HG03280 (cell line): ENCODE measurements at regions not wholly inside any gene's neighbourhood (a gene's known extent, or its start where the extent isn't known, plus 50 kb on each side); places are given as distances from the start of the nearest gene placed in this dataset.
"Not testable (repeated sequence)": the region's sequence is repeated elsewhere in the genome, so short reads cannot be mapped to it uniquely, and the experiment has no call there.

Source experiments
- ATAC-seq: cut with Tn5 transposase; IDR thresholded peaks from one replicate; pipeline ENCODE4 v1.9.1; 2021; ENCODE audit warnings: mild to moderate bottlenecking, moderate library complexity; ENCODE audit not compliant: unreplicated experiment

DNA sequence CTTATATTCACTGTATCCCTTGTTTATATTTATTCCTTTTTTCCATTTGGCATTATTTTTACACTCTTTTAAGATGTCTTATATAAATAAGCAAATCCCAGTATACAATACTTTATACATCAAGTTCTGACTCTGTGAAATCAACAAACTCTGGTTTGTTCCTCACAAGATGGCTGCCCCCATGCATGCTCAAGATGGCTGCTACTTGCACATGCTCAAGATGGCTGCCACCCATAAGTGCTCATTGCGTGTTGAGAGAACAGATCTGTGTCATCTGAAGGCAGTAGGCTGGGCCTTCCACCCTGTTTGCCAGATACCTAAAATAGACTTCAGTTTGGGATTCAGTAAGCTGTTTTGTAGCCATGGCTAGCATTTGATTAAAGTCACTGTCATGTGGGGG is 666.2 kb downstream of the TYW1 start:
- no peak for ATAC-seq

DNA sequence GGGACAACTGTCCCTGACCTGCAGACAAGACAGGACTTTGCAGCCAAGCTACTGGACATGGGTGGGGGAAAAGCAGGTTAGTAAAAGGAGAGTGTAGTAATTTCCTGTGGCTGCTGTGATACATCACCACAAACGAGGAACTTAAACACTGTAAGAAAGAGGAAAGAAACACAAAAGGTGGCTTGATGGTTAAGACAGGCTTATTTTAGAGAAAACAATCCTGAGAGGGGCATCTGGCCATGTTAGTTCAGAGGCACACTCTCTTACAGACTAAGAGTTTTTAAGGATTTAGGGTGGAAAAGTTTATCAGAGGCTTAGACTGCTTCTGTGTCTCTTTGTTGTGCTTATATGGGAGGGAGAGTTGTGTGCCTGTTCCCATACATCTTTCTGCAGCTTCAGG is 667.0 kb downstream of the TYW1 start:
- no peak for ATAC-seq

DNA sequence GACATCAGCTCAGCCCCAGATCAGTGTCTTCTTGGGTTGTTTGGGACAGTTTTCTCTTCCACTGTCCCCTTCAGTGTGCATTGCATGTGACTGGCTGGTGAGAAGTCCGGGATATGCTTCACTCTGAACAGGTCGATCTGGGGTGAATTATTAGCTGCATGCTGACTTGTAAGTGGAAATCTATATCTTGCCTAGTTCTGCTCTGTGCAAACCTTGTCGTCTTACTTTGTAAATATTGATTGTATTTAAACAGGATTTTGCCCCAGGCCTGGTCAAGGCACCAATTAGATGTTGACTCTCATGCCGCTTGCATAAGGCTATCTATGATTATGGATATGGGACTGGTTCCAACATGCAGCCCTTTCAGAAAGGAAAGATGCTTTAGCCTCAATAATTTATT is 669.7 kb downstream of the TYW1 start:
- ATAC-seq, result not testable (repeated sequence)

DNA sequence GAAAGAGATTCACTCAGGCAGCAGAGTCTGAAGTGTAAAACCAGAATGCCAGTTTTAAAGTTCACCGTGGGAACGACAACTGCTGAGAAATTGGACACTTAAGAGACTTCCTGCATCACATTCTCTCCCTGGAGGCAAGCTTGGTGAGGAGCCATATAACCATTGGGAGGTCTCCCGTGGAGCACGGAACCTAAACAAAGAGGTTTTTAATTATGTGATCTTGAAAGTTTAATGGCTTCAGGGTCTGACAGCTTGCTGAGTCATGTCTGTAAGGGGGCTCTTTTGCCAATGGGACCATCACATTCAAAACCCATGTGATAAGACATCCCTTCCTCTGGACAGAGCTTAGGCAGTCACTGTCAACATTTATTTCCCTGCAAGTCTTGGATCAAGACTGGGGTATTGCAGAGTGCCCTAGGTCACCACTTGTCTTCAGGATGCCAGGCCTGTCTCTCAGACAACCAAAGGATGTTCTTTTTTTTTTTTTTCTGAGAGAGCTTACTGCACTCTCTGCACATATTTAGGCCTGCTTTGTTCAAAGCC is 674.4 kb downstream of the TYW1 start:
- ATAC-seq, result no peak

DNA sequence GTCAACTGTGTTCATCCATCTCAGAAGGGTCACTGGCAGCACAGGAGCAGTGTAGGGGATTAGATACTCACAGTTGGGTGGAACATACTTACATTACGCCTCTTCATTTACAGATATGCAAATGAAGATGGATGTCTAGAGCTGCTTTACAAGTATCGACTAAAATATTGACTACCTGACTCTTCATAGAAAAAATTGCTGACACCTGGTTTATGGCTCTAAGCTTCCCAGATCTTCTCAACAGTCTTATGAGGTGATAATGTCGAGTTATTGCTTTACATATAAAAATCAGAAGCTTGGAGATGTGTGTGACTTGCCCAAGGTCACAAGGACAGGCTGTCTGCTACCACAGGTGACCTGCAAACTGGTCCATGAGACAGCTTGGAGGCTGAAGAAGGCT is 677.2 kb downstream of the TYW1 start:
- ATAC-seq, result no peak

DNA sequence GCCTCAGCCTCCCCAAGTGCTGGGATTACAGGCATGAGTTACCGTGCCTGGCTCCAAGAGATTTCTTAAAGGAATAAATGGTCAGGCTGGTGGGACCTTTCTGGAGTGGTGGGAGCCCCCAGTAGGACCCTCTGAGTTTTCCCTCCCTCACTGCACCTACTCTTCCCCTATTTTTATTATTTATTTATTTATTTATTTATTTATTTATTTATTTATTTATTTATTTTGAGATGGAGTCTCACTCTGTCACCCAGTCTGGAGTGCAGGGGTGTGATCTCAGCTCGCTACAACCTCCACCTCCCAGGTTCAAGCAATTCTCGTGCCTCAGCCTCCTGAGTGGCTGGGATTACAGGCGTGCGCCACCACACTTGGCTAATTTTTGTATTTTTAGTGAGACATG is 678.2 kb downstream of the TYW1 start:
- ATAC-seq, result not testable (repeated sequence)

DNA sequence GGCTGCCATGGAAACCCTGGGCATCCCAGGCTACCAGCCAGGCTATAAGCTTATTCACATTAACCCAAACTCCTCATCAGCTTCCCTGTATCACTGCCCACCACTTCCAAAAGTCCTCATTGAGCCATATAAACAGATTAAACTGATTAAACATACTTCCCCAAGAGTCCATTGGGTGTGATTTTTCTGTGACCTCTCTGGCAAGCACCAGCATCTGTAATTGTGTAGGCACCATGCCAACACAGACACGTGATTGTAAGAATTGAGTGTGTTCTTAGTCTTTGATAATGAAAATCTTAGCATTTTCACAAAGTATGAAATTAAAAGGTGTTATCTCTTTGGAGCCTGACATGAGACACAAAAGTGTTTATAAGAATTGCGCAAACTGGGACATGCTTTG is 679.3 kb downstream of the TYW1 start:
- ATAC-seq, result no peak

DNA sequence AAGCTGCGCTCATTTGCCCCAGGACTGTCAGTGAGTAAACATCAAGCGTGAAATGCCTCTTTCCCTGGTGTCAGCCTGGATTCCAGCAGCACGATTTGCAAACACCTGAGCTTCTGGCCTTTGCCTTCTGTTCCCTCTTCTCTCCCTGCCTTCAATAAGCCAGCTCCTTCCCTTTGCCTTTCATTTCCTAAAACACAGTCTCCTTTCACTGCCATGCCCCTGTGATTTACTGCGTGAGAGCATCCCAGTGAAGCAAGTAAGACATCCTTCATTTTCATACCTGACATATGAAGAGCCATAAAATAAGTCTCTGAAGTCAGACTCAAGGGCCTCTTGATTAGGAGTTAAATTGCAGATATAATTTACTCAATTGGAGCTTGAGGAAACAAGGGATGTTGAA is 681.8 kb downstream of the TYW1 start:
- ATAC-seq, result no peak

DNA sequence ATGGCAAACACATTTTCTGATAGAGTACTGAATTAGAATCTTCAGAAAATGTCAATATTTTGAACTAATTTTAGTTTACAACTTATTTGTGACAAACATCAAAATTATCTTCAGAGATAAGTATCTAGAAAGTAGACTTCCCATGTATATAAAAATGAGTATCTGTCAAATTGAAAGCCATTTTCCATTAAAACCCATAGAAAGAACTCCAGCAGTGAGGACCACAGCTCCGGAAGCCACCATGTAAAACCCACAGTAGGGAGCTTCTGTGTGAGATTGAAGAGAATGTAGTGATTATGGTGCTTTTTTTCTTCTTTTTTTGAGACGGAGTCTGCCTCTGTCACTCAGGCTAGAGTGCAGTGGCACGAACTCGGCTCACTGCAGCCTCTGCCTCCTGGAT is 687.0 kb downstream of the TYW1 start:
- ATAC-seq, result no peak

DNA sequence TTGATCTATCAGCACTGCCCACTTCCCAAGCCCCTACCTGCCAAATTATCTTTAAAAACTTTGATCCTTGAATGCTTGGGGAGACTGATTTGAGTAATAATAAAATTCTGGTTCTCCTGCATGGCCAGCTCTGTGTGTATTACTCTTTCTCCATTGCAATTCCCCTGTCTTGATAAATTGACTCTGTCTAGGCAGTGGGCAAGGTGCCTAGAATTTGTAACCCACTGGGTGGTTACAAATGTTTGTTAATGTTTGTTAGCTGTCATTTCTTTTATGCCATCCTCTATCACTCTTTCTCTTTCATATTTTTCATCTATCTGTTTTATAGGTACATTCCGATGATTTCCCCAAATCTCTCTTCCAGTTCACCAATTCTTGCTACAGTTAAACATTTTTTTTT is 694.1 kb downstream of the TYW1 start:
- no peak for ATAC-seq

DNA sequence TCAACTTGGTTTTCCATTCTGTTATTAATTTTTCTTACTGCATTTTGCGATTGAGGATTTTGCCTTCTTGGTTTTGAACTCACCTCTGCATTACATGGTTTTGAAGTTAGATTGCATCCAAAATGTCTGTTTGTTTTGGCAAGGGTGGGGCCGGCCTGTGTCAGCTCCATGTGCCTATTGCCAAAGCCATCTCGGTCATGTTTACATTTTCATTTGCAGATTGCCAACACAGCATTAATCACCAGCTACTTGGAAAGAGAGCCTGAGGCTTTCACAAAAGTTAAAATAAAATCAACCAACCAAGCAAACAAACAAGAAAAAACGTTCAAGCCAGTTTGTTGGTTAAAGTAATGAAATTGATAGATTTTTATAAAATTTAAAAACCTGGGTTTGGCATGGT is 695.8 kb downstream of the TYW1 start:
- ATAC-seq, result no peak

DNA sequence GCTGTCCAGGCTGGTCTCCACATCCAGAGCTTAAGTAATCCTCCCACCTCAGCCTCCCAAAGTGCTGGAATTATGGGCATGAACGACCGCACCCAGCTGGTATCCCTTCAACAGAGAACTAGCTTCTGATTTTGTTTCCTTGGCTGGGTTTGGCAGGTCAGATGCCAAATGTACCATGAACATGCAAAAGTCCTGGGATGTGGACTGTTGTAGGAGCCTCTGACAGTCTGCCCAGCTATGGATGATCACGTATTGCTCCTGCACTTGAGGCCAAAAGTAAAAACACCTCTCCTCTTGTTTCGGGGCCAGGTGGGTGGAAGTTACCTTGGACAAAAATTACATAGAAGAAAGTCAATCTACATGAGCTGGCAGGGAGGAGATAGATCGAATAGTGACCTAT is 699.5 kb downstream of the TYW1 start:
- no peak for ATAC-seq

DNA sequence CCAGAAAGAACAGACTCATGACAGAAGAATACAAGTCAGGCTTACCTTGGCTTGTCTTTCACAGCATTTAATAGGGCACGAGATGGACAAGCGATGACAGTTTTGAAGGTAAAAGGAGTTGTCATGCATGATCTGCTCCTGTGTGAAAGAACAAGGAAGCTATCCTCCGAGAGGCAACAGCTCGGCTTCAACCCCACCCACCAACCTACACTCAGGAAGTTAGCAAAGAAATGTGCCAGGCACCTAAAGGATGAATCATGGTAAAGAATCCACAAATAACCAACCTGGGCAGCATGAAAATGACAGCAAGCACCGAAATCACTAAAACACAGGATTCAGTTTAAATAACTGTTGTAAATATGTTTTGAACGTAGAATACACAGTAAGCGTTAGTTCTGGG is 700.2 kb downstream of the TYW1 start:
- no peak for ATAC-seq

DNA sequence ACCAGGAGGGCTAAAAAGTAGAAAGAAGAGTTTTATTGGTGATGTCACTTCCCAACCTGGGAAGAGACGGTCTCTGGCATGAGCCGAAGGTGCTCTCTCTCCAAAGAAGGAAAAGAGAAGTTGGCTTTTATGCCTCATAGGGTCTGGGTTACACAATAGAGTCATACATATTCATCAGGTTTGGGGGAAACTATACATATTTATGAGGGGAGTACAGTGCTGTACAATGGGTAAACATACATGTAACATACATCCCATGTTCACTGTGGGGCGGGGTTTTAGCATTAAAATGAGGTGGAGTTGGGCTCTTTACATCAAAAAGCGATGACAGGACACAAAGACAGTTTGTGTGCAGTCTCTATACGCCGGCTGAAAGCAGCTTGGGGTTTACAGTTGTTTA is 701.7 kb downstream of the TYW1 start:
- no peak for ATAC-seq

DNA sequence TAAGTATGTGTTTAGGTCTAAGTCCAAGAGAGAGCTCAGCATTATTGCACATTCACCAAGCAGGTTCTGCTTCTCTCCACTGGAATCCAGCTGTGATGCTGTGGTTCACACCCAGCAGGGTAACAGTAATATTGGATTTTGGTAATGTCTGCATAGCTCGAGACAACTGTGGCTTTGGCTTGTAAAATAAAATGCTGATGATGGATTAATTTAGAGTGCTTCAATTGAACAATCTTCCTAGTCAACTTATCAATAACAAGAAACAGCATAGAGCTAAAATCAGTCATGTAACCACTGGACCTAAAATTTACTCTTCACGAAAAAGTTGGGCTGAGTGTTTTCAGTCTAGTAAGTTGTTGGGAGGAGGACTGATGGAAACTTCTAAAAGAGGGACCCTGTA is 709.2 kb downstream of the TYW1 start:
- ATAC-seq, result no peak

DNA sequence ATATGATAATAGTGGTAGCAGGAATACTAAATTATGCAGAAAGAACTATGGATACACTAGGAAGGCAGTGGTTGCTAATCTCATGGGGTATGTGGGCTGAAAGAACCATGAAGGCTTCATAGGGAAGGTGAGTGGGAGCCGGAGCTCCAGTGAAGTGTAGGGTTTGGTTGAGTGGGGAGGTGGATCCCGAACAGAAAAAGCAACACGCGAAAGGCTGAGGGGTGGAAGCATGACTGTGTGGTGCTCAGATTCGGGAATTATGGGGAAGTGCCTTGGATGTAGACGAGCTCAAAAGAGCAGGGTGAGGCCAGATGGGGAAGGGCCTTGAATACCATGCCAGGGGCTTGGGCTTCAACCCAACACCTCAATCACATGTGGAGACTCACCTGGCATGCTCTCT is 715.1 kb downstream of the TYW1 start:
- ATAC-seq, result no peak

DNA sequence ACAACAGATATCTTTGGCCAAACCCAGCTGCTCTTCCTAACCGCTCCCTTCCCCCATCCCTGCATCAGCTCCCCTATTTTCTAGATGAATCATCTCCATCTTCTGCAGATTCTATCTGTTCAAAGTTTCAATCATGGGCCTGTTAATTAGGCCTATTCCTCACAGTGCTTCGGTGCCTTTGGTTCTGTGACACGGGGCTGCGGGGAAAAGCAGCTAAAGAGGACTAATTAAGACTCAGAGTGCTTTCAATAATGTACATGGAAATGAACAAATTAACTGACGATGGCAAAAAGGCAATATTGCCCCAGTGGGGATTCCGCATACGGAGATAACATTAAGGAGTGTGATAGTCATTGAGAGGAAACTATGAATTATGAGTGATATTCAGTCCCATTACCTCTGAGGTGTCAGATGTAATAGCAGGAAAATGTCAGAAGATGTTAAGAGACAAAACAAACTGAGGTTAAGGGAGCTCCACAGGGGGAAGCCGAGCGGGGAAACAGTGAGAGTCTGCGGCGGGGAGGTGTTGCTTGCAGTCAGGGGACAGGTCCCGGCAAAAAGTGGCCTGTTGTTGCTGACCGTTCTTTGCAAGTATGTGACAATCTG is 716.9 kb downstream of the TYW1 start:
- ATAC-seq, result no peak

DNA sequence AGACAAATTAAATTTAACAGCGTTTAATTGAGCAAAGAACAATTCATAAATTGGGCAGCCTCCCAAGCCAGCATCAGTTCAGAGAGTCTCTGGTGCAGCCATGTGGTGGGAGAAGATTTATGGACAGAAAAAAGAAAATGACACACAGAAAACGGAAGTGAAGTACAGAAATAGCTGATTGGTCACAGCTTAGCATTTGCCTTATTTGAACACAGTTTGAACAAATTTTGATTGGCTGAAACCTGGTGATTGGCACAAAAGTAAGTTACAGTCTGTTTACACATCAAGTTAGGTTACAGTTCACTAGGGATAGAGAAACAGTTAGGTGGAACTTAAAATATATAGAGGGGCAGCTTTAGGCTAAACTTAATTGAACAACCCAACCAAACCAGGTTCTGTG is 720.1 kb downstream of the TYW1 start:
- no peak for ATAC-seq

DNA sequence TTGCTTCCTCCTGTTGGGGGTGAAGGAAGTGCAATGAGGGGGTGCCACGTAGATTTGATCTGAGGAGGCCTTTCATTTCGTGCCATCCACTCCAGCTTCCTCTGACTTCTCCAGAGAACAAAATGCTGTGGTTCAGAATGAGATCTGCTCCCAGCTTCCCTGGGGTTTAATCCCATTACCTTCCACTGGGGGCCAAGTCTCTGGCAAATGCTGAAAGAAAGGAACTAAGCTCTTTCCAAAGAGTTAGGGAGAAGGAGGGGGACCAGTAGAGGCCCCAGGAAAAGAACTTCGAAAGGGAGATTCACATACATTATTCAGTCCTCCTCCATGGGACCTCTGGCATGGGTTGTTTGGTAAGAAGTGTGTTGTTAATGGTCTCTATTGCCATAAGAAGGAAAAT is 727.0 kb downstream of the TYW1 start:
- no peak for ATAC-seq

DNA sequence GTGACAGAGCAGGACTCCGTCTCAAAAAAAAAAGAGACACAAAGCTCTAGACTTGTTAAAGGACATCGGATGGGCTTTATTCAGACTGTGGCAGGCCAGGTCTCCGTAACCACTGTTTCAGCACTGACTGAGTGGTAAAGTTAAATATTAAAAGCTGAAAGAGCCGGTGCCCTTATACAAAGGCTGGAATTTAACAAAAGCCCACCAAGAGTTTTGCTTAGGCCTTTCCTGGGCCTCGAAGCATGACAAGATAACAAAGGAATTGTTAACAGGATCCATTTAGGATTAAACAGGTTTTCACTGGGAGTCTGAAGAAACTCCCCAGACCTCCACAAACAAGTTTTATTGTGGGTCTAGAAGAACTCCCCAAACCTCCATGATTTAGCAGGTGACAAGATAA is 727.8 kb downstream of the TYW1 start:
- no peak for ATAC-seq

DNA sequence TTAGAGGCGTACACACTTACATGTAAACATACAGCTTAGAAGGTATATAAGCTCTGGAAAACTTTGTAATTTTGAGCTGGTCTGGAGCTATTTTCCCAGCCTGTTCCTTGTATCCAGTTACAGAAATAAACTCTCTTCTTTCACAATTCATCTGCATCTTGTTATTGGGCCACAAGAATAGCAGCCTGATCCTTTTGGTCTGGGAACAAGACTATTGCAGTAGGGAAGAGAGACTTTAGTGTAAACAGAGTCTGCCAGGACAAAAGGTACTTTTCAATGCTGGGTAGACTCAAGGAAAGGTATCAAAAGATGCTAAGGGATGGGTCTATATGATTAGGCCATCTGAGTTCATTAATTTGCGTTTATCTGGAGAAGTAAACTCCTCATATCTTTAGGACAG is 728.3 kb downstream of the TYW1 start:
- ATAC-seq, result no peak

DNA sequence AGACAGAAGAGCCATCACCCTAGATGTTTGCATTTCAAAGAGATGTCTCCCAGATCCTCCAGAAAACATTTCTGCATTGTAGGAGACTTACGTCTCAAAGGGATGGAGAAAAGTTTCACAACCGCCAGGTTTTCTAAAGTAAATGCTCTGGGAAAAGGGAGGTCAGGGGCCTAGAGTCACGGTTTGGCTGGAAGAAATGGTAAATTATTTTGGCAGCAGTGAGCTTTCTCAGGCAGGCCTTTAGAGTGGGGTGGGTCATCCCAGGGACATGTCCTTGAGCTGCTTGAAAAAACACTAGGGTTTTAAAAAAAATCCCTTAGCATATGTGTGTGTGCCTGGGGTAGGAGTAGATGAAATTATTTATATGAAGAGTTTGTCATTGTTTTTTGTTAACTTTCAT is 728.8 kb downstream of the TYW1 start:
- ATAC-seq, result no peak

DNA sequence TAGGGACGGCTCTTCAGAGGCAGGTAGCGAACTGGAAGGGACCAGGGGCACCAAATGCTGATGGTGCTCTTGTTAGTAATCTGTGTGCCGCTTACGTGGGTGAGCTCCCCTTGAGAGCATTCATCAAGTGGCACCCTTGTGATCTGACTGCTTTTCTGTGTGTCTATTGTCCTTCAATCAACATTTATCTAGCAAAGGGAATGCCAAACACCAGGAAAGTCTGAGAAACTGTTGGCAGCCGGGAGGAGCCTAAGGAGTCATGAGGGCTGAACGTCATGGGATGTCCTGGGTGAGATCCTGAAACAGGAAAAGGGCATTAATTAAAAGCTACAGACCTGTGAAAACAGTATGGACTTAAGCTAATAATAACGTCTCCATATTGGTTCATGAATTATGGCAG is 733.1 kb downstream of the TYW1 start:
- ATAC-seq, result no peak
